ENCODE measurements at regions not wholly inside any gene's neighbourhood (a gene's known extent, or its start where the extent isn't known, plus 50 kb on each side); places are given as distances from the start of the nearest gene placed in this dataset.

DNA sequence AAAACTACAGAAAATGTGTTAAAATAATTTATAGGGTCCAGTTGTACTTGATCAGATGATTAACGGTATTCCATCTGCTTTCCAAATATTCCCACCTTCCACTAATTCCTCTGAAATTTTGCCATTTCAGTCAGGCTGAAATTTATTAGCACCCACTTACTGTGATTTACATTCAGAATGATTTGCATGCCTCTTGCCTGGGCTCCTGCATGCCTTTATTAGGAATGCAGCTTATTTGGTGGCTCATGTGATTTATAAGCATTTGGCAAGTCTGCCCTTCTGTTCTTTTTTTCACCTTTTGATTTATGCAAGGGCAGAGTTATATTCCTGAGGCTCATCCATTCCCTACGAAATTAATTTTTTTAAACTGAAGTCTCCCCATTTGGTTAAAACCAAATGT, 1594.5 kb upstream of the PIK3C3 start:
- TF ChIP-seq, protein P1, sequence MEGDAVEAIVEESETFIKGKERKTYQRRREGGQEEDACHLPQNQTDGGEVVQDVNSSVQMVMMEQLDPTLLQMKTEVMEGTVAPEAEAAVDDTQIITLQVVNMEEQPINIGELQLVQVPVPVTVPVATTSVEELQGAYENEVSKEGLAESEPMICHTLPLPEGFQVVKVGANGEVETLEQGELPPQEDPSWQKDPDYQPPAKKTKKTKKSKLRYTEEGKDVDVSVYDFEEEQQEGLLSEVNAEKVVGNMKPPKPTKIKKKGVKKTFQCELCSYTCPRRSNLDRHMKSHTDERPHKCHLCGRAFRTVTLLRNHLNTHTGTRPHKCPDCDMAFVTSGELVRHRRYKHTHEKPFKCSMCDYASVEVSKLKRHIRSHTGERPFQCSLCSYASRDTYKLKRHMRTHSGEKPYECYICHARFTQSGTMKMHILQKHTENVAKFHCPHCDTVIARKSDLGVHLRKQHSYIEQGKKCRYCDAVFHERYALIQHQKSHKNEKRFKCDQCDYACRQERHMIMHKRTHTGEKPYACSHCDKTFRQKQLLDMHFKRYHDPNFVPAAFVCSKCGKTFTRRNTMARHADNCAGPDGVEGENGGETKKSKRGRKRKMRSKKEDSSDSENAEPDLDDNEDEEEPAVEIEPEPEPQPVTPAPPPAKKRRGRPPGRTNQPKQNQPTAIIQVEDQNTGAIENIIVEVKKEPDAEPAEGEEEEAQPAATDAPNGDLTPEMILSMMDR (IDR thresholded peaks at IDR 0.05): no peak
- TF ChIP-seq POLR2AphosphoS5 (IDR thresholded peaks at IDR 0.05) (no peak), POLR2A (IDR thresholded peaks at IDR 0.05) (no peak)
